Caco-2 (cell line): ENCODE measurements at regions not wholly inside any gene's neighbourhood (a gene's known extent, or its start where the extent isn't known, plus 50 kb on each side); places are given as distances from the start of the nearest gene placed in this dataset.

Source experiments
- BruUV-seq: library from RNA; stranded (reverse); fragments of 400-500 nt; replicated peaks from 2 replicates; lab custom pipeline; 2021; lab: Mats Ljungman, UMichigan
- CTCF ChIA-PET: fragments of 300-600 bp; sonication (Branson Sonifier 250); formaldehyde crosslinking; loops from one replicate; lab custom pipeline; 2022; ENCODE audit warnings: antibody characterized with exemption; lab: Charles Lee
- POLR2A ChIA-PET: fragments of 300-600 bp; sonication (Branson Sonifier 250); formaldehyde crosslinking; loops from one replicate; lab custom pipeline; 2022; ENCODE audit warnings: antibody characterized with exemption; lab: Charles Lee
- DNase-seq, 2 experiments: peaks; one replicate each; pipeline versions ENCODE4 v3.0.0 to v3.0.0-alpha.2; 2020 to 2022
- H3K27me3 ChIP-seq: replicated peaks from 2 replicates; pipeline ENCODE4 v1.6.0; 2011; ENCODE audit warnings: low read length; ENCODE audit not compliant: control insufficient read depth, insufficient read depth
- H3K36me3 ChIP-seq: 2 replicates; pipeline ENCODE4 v1.5.1; 2011; ENCODE audit warnings: low read length; ENCODE audit not compliant: control insufficient read depth, insufficient read depth
- H3K4me1 ChIP-seq: fragments of 250-450 bp; sonication (Bioruptor Pico); 2 replicates; pipeline ENCODE4 v1.5.1; 2020; ENCODE audit warnings: mild to moderate bottlenecking
- H3K4me3 ChIP-seq: 2 replicates; pipeline ENCODE4 v1.5.1; 2011; ENCODE audit warnings: low read depth, mild to moderate bottlenecking, control low read depth, low read length
- H3K9me3 ChIP-seq: fragments of 250-450 bp; sonication (Bioruptor Pico); 2 replicates; pipeline ENCODE4 v1.5.1; 2020; ENCODE audit warnings: mild to moderate bottlenecking, moderate library complexity
- H3K27ac Mint-ChIP-seq: one replicate; pipeline ENCODE4 v1.8.0; 2022; ENCODE audit warnings: mixed read lengths; ENCODE audit not compliant: unreplicated experiment
- H3K27me3 Mint-ChIP-seq: one replicate; pipeline ENCODE4 v1.8.0; 2022; ENCODE audit warnings: mixed read lengths; ENCODE audit not compliant: insufficient read depth, unreplicated experiment
- H3K36me3 Mint-ChIP-seq: one replicate; pipeline ENCODE4 v1.8.0; 2022; ENCODE audit warnings: mild to moderate bottlenecking, mixed read lengths; ENCODE audit not compliant: insufficient read depth, unreplicated experiment
- H3K4me1 Mint-ChIP-seq: one replicate; pipeline ENCODE4 v1.8.0; 2022; ENCODE audit warnings: low read depth, mixed read lengths; ENCODE audit not compliant: unreplicated experiment
- H3K4me3 Mint-ChIP-seq: one replicate; pipeline ENCODE4 v1.8.0; 2022; ENCODE audit warnings: mild to moderate bottlenecking, moderate library complexity, mixed read lengths; ENCODE audit not compliant: unreplicated experiment
- H3K9me3 Mint-ChIP-seq: one replicate; pipeline ENCODE4 v1.8.0; 2022; ENCODE audit warnings: mixed read lengths; ENCODE audit not compliant: unreplicated experiment
- intact Hi-C: fragments of 100-400 bp; cut with micrococcal nuclease; formaldehyde crosslinking; loops from one replicate; pipeline ENCODE4 v1.10.0; 2022; ENCODE audit not compliant: unreplicated experiment
- TF ChIP-seq, protein P1 (sequence below), 2 experiments: fragments of 200-600 bp in 1 of 2; IDR thresholded peaks; 1 replicate in 1 of 2; 2 replicates in 1 of 2; pipeline versions ENCODE4 v1.5.1 to v1.8.0; 2011 to 2022; ENCODE audit warnings: antibody characterized with exemption in 1 of 2, control low read depth in 1 of 2, inconsistent platforms in 1 of 2, low read depth in 1 of 2, low read length in 1 of 2, mild to moderate bottlenecking in 1 of 2, moderate library complexity in 1 of 2; ENCODE audit not compliant: insufficient read depth in 1 of 2, severe bottlenecking in 1 of 2, unreplicated experiment in 1 of 2

GRCh38 chr11:37089439-37089838 is 491.4 kb upstream of the RAG2 start:
- Histone ChIP-seq H3K4me3 (no peak overlapping the region), H3K9me3 (no peaks in the 10 kb centered on the region), H3K4me1 (no peaks in the 10 kb centered on the region), H3K27me3 (no peaks in the 10 kb centered on the region), H3K36me3 (no peaks in the 10 kb centered on the region)
- intact Hi-C loops: no loop called here
- no peaks in the 10 kb centered on the region for H3K36me3 Mint-ChIP-seq
- H3K9me3 Mint-ChIP-seq: no peaks in the 10 kb centered on the region
- H3K4me1 Mint-ChIP-seq: no peaks in the 10 kb centered on the region
- H3K4me3 Mint-ChIP-seq: no peak overlapping the region
- TF ChIP-seq, protein P1, sequence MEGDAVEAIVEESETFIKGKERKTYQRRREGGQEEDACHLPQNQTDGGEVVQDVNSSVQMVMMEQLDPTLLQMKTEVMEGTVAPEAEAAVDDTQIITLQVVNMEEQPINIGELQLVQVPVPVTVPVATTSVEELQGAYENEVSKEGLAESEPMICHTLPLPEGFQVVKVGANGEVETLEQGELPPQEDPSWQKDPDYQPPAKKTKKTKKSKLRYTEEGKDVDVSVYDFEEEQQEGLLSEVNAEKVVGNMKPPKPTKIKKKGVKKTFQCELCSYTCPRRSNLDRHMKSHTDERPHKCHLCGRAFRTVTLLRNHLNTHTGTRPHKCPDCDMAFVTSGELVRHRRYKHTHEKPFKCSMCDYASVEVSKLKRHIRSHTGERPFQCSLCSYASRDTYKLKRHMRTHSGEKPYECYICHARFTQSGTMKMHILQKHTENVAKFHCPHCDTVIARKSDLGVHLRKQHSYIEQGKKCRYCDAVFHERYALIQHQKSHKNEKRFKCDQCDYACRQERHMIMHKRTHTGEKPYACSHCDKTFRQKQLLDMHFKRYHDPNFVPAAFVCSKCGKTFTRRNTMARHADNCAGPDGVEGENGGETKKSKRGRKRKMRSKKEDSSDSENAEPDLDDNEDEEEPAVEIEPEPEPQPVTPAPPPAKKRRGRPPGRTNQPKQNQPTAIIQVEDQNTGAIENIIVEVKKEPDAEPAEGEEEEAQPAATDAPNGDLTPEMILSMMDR (IDR thresholded peaks at IDR 0.05; ENCODE audit: insufficient read depth in 1 of 2, low read depth in 1 of 2, low read length in 1 of 2, severe bottlenecking in 1 of 2, unreplicated experiment in 1 of 2): no peak
- H3K27ac Mint-ChIP-seq: no peak overlapping the region
- ChIA-PET POLR2A (no interaction called here), CTCF (no interaction called here)
- peaks cover 2% of the 10 kb centered on the region for H3K27me3 Mint-ChIP-seq
- BruUV-seq: no TSS peak
- no peak for DNase-seq

- H3K36me3 ChIP-seq: no peaks in the 10 kb centered on the region
- intact Hi-C loops: no loop called here
- no peak for DNase-seq
- Mint-ChIP-seq H3K36me3 (no peaks in the 10 kb centered on the region), H3K4me1 (no peaks in the 10 kb centered on the region), H3K27ac (no peak overlapping the region), H3K9me3 (no peaks in the 10 kb centered on the region), H3K27me3 (peaks cover 4% of the 10 kb centered on the region), H3K4me3 (no peak overlapping the region)
- POLR2A ChIA-PET: no interaction called here
- no TSS peak for BruUV-seq
- no peaks in the 10 kb centered on the region for H3K27me3 ChIP-seq
- TF ChIP-seq, protein P1 (IDR thresholded peaks at IDR 0.05; ENCODE audit: insufficient read depth in 1 of 2, low read depth in 1 of 2, low read length in 1 of 2, severe bottlenecking in 1 of 2, unreplicated experiment in 1 of 2): no peak
- H3K4me3 ChIP-seq: no peak overlapping the region
- H3K9me3 ChIP-seq: no peaks in the 10 kb centered on the region
- CTCF ChIA-PET: no interaction called here
- no peaks in the 10 kb centered on the region for H3K4me1 ChIP-seq
Measured at GRCh38 chr11:37088573-37088910, 490.5 kb upstream of the RAG2 start.

DNA sequence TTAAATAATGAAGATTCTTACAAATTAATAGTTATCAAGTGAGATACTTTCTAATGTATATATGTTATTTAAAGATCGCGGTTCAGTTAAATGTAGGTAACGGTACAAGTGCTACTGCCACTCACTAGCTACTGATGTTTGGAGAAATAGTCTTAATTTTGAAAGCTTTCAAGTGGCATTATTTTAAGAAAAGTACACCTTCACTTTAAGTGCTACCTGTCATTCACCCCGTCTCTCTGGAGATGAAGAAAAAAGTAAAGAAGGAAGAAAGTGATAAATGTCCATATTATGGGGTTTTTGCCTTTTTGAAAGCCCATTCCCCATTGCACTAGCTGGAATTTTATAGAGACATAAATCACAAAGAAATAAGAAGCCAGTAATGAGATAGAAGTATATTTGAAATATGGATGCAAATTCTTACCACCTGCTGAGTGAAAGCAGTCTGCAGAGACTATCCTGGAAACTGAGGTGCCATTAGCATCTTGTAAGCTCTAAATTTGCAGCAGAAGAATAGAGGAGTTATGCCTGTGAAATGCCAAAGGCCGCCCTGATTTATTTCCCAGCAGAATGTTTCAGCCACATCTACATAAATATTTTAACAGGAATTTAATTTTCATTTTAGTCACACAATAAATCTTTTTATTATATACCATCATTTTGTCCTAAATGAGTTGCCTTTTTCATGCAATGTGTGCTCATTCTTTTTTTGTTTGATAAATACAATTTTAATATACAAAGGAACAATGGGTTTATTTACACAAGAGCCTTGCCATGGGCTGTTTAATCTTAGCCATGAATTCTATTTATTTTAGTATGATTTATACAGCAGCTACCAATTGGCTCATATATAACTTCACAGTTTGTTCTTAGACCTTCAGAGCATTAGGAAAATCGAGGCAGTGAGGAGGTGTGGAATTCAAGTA is 489.9 kb upstream of the RAG2 start:
- intact Hi-C loops: no loop called here
- POLR2A ChIA-PET: no interaction called here
- TF ChIP-seq, protein P1 (IDR thresholded peaks at IDR 0.05; ENCODE audit: insufficient read depth in 1 of 2, low read depth in 1 of 2, low read length in 1 of 2, severe bottlenecking in 1 of 2, unreplicated experiment in 1 of 2): no peak
- Mint-ChIP-seq H3K36me3 (no peaks in the 10 kb centered on the region), H3K27ac (no peak overlapping the region), H3K9me3 (no peaks in the 10 kb centered on the region), H3K4me1 (no peaks in the 10 kb centered on the region), H3K27me3 (peaks cover 4% of the 10 kb centered on the region), H3K4me3 (no peak overlapping the region)
- no TSS peak for BruUV-seq
- CTCF ChIA-PET: no interaction called here
- H3K9me3 ChIP-seq: no peaks in the 10 kb centered on the region
- H3K36me3 ChIP-seq: no peaks in the 10 kb centered on the region
- no peak for DNase-seq
- no peak overlapping the region for H3K4me3 ChIP-seq
- H3K4me1 ChIP-seq: no peaks in the 10 kb centered on the region
- H3K27me3 ChIP-seq: no peaks in the 10 kb centered on the region
